ENCODE measurements at regions not wholly inside any gene's neighbourhood (a gene's known extent, or its start where the extent isn't known, plus 50 kb on each side); places are given as distances from the start of the nearest gene placed in this dataset.

DNA sequence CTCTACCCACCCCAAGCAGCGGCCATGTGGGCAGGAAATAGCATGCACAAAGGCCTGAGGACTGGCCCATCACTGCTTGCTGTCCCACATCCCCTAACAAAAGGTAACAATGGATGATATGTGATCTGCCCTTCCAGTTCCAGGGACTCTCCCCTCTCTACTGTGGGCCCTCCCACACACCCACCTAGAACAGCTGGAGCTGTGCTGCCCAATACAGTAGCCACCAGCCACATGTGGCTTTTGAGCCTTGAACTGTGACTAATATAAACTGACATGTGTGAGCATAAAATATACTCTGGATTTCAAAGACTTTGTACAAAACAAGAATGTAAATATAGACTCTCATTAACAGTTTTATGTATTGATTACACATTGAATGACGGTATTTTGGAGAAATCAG is 78.1 kb downstream of the C5orf15 start:
- no peak overlapping the region for H3K4me3 Mint-ChIP-seq
- H3K9me3 Mint-ChIP-seq: no peaks in the 10 kb centered on the region
- DNase-seq: no peak
- no peak overlapping the region for H3K27ac Mint-ChIP-seq
- no peaks in the 10 kb centered on the region for H3K36me3 Mint-ChIP-seq (ENCODE audit: low read depth)
- H3K27me3 Mint-ChIP-seq: no peaks in the 10 kb centered on the region
- H3K4me1 Mint-ChIP-seq (ENCODE audit: low read depth): no peaks in the 10 kb centered on the region

DNA sequence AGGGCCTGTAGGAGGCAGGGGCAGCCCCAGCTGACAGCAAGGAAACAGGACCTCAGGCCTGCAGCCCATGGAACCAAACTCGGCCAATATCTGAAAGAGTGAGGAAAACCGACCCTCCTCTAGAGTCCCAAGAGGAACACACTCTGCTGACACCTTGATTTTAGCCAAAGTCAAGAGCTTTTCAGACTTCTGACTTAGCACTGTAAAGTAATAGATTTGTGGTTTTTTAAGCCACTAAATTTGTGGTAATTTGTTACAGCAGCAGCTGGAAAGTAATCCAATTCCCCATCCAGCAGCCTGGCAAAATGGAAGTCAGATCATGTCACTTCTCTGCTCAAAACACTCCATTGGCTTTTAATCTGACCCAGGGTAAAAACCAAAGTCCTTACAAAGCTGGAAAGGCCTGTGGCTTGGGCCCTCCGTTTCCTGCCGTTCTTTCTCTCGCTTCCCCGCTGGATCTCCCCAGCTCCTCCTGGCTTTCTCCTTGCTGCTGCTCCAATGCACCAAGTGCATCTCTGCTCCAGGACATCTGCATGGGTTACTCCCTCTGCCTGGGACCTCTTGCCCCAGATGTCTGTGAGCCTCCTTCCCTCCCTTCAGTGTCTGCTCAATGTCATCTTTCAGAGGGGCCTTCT is 79.0 kb downstream of the C5orf15 start:
- H3K27ac Mint-ChIP-seq: no peak overlapping the region
- no peak overlapping the region for H3K4me3 Mint-ChIP-seq
- H3K27me3 Mint-ChIP-seq: peaks cover under 1% of the 10 kb centered on the region
- no peaks in the 10 kb centered on the region for H3K9me3 Mint-ChIP-seq
- no peaks in the 10 kb centered on the region for H3K4me1 Mint-ChIP-seq (ENCODE audit: low read depth)
- H3K36me3 Mint-ChIP-seq (ENCODE audit: low read depth): no peaks in the 10 kb centered on the region
- DNase-seq: no peak

DNA sequence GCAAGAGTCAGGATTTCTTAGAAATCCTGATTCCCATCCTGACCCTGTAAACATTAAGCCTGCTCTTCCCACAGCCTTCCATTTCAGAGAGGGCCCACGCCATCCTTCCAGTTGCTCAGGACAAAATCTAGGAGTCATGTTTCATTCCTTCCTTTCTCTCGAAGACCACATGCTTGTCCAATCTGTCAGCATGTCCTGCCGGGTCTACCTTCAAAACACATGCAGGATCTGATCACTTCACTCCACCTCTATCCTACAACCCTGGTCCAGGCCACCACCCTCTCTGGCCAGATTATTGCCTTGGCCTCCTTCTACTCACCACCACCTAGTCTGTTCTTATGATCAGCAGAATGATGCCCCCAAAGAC is 79.8 kb downstream of the C5orf15 start:
- Mint-ChIP-seq H3K4me1 (ENCODE audit: low read depth) (no peaks in the 10 kb centered on the region), H3K9me3 (no peaks in the 10 kb centered on the region), H3K4me3 (no peak overlapping the region), H3K36me3 (ENCODE audit: low read depth) (no peaks in the 10 kb centered on the region), H3K27ac (no peak overlapping the region), H3K27me3 (peaks cover 2% of the 10 kb centered on the region)
- DNase-seq: no peak

DNA sequence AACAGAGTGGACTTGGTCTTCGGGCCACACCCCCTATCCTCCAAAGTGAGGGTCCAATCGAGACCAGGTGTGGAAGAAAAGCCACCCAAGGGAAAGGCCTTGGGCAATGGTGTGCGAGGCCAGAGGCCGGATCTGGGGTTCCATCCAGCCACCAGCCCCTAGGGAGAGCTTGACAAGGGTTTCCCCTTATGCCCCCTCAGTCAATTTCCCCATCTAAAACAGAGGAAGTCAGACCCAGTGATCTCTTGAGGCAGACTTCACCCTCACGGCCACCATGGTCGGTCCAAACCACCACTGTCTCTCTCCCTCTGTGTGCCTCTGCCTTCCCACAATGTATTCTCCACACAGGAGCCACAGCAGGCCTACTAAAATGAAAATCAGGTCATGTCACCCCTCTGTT is 82.9 kb downstream of the C5orf15 start:
- Mint-ChIP-seq H3K27me3 (peaks cover 11% of the 10 kb centered on the region), H3K27ac (no peak overlapping the region), H3K4me3 (no peak overlapping the region), H3K4me1 (ENCODE audit: low read depth) (no peaks in the 10 kb centered on the region), H3K36me3 (ENCODE audit: low read depth) (no peaks in the 10 kb centered on the region), H3K9me3 (no peaks in the 10 kb centered on the region)
- DNase-seq: no peak

DNA sequence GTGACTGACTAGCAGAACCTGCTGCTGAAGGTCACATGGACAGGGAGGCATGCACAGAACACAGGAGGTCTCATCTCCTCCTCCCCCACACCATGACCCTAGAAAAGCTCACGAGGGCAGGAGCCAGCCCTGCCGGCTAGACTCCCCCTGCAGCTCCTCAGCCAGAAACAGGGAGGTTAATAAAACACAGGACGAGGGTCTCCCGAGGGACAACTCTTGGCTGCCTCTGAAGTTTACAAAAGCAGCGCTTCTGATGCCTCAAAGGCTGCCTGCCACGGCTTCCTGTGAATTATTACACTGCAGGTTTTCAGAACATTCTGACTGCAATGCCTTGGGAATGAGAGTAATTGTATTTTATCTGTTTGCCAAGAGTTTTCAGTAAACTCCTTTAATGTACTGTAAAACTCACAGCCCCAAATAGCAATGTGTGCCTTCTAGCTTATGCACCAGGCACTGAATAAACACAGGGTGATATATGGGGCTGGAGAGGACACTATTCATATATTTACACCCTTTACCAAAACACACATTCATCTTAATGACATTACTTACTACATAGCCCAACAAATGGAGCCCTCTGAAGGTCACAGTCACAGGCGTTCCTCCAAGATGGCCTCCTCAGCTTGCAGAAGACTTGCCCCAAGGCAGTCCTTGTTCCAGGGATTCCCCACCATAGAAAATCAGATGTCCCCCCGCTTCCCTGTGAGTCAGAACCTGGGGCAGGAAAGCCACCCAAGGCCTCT is 83.7 kb downstream of the C5orf15 start:
- Mint-ChIP-seq H3K4me1 (ENCODE audit: low read depth) (no peaks in the 10 kb centered on the region), H3K36me3 (ENCODE audit: low read depth) (no peaks in the 10 kb centered on the region), H3K4me3 (no peak overlapping the region), H3K9me3 (no peaks in the 10 kb centered on the region), H3K27ac (no peak overlapping the region), H3K27me3 (peaks cover 11% of the 10 kb centered on the region)
- no peak for DNase-seq

DNA sequence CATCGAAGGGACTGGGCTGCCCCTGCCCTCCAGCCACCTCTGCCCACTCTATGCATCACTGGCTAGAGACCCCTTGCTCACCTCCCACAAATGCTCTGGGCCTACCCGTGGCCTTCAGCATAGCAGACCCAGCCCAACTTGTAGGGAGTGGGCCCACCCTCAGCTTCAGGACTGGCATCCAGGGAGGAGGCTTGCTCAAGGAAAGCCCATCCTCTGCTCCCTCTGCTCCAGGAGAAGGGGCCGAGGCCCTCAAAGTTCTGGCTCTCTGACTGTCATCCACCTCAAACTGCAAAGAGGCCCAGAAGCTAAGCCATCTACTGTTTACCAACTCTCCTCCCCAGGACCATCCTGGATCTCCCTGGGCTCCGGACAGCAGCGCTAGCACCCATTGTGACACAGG is 84.5 kb downstream of the C5orf15 start:
- Mint-ChIP-seq H3K27ac (no peak overlapping the region), H3K27me3 (peaks cover 11% of the 10 kb centered on the region)

DNA sequence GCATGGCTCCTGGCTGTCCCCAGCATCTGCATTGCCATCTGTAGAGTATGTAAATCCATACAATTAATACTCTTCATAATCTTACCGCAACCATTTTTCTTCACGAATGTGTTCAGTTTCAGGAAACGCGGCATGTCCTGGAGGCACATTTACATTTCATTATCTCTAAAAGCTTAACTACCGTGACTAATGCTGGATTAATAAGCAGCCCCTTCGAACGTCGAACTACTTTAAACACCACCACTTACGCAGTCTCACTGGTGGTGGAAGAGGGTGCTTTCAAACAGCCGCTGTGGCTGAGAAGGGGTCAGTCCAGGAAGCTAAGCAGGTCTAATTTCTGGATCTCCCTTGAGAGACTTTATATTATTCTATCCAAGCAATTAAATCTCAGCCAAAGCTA is 85.6 kb downstream of the C5orf15 start:
- Mint-ChIP-seq H3K4me3 (no peak overlapping the region), H3K4me1 (ENCODE audit: low read depth) (peaks cover 2% of the 10 kb centered on the region), H3K27ac (no peak overlapping the region), H3K9me3 (no peaks in the 10 kb centered on the region), H3K36me3 (ENCODE audit: low read depth) (no peaks in the 10 kb centered on the region), H3K27me3 (peaks cover 11% of the 10 kb centered on the region)
- DNase-seq: no peak

More for the DNA sequence above, 84.5 kb downstream of the C5orf15 start:
- Mint-ChIP-seq H3K36me3 (ENCODE audit: low read depth) (no peaks in the 10 kb centered on the region), H3K4me3 (no peak overlapping the region), H3K9me3 (no peaks in the 10 kb centered on the region), H3K4me1 (ENCODE audit: low read depth) (no peaks in the 10 kb centered on the region)
- DNase-seq: no peak

DNA sequence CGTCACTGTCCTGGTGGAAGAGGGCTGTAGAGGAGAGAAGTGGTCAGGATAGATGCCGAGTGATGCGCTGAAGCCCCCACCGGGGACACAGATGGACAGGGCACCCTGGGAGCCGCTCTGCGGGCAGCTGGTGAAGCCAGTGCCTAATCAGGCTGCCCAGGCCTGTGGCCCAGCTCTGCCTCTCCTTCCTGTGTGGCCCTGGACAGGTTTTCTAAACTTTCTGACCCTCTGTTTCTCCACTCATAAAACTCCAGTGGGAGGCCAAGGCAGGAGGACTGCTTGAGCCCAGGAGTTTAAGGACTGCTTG is 86.1 kb downstream of the C5orf15 start:
- no peaks in the 10 kb centered on the region for H3K9me3 Mint-ChIP-seq

DNA sequence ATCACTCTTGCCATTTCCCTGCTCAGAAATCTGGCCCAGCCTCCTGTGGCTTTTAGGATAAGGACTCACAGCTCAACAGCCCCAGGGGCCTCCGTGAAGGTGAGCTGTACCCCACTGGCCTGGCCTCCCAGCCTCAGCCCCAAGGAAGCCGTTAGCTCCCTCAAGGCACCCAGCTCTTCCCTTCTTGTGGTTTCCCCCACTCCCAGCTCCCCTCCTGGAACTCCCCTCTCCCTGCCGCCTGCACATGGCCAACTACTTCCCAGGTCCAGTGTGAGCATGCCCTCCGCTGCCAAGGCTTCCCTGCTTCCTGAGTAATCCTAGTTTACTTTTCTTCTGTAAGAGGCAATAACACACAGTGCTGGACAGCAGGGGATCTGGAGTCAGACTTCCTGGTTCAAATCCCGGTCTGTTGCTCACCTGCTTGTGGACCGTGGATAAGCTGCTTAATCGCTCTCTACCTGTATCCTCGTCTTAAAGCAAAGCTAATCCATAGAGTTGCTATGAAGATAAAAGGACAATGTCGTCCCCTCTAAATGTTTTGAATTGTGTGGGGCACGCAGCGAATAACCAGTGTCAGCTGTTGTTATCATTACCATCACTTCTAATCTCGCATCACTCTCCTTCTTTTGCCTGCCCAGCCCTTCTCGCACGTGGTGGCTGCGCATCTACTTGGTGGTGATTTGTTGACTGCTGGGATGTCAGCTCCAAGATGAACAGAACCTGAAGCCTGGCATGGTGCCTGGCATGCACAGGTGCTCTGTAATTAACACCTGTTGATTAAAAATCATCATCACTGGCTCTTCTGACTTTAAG is 86.6 kb downstream of the C5orf15 start:
- peaks cover 11% of the 10 kb centered on the region for H3K27me3 Mint-ChIP-seq

More for the DNA sequence above, 86.1 kb downstream of the C5orf15 start:
- no peaks in the 10 kb centered on the region for H3K36me3 Mint-ChIP-seq (ENCODE audit: low read depth)
- H3K27ac Mint-ChIP-seq: no peak overlapping the region
- no peak overlapping the region for H3K4me3 Mint-ChIP-seq
- H3K4me1 Mint-ChIP-seq (ENCODE audit: low read depth): peaks cover 2% of the 10 kb centered on the region
- no peak for DNase-seq
- peaks cover 11% of the 10 kb centered on the region for H3K27me3 Mint-ChIP-seq

DNA sequence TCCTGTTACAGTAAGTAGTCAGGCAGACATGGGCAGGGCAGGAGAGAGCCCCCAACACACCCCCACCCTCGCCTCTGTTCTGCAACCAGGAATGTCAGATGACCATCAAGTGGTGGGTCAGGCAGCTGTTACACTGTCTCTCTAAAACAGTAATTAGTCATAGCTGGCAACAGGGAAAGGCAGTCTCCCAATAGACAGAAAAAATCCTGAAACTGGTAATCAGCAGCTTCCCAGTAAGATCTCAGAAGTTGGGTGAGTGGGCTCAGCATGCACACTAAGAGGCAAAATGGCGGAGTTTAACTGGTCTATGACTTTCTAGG is 90.2 kb downstream of the C5orf15 start:
- Mint-ChIP-seq H3K27me3 (peaks cover 9% of the 10 kb centered on the region), H3K36me3 (ENCODE audit: low read depth) (no peaks in the 10 kb centered on the region), H3K4me1 (ENCODE audit: low read depth) (peaks cover 33% of the 10 kb centered on the region), H3K4me3 (no peak overlapping the region), H3K27ac (no peak overlapping the region), H3K9me3 (peaks cover 8% of the 10 kb centered on the region)
- DNase-seq: no peak

More for the DNA sequence above, 86.6 kb downstream of the C5orf15 start:
- peaks cover 2% of the 10 kb centered on the region for H3K4me1 Mint-ChIP-seq (ENCODE audit: low read depth)
- H3K4me3 Mint-ChIP-seq: no peak overlapping the region
- no peaks in the 10 kb centered on the region for H3K36me3 Mint-ChIP-seq (ENCODE audit: low read depth)
- no peak overlapping the region for H3K27ac Mint-ChIP-seq
- no peak for DNase-seq
- H3K9me3 Mint-ChIP-seq: no peaks in the 10 kb centered on the region

DNA sequence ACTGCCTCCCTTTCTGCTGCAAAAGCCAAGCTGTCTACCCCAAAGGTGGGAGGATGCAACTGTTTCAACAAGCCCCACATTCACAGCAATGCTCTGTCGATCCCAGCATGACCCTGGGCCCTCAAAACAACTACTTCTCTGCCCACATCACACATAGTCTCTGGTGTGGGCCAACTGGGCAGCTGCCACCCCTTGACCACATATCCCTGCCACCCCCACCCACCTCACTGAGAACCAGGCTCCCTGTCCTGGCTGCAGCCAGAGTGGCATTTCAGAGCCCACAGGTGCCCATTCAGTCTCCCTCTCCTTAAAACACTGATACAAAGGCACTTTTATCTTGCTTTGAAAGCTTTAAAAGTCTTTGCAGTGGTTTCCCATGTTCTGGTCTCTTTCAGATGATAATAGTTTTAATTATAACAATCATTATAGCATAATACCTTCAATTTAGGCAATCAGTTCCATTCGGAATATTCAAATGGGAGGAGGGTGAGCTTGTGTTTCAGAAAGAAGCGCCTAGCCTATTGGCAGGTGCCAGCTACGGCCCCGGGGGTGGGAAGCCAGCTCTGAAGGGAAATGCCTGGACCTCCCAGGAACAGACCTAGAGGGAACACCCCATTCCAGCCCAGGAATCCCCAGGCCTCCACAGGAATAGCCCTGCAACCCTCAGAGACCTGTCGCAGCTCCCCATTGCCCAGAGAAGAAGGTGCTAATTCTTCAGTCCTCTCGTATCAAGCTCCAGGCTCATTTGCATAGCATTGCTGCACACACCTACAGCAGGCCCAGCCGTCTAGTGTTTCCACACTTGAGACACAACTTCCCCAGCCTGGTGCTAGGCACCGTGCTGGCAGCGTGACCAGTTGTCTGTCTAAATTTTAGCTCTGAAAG is 90.8 kb downstream of the C5orf15 start:
- Mint-ChIP-seq H3K9me3 (peaks cover 8% of the 10 kb centered on the region), H3K36me3 (ENCODE audit: low read depth) (no peaks in the 10 kb centered on the region), H3K4me1 (ENCODE audit: low read depth) (peaks cover 39% of the 10 kb centered on the region), H3K4me3 (no peak overlapping the region), H3K27me3 (peaks cover 9% of the 10 kb centered on the region), H3K27ac (no peak overlapping the region)
- DNase-seq: no peak

DNA sequence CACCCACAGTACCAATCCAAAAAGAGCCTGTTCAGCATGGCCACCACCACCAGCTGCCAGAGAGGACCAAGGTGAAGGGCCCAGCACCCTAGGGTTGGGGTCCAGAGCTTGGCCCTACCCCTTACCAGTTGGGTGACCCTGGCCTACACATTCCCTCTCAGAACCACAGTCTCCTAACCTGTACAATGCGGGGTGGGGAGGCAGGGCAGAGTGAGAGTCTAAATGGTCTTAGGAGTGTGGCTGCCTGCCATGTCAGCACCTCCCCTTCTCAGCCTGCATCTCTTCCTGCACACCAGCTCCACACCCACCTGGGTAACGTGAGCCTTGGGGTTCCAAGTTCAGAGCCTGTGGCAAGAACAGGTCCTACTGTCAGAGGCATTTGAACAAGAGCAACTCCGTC is 92.2 kb downstream of the C5orf15 start:
- no peak for DNase-seq
- peaks cover 44% of the 10 kb centered on the region for H3K4me1 Mint-ChIP-seq (ENCODE audit: low read depth)
- no peak overlapping the region for H3K27ac Mint-ChIP-seq
- peaks cover 3% of the 10 kb centered on the region for H3K27me3 Mint-ChIP-seq
- H3K4me3 Mint-ChIP-seq: no peak overlapping the region
- H3K9me3 Mint-ChIP-seq: peaks cover 8% of the 10 kb centered on the region
- no peaks in the 10 kb centered on the region for H3K36me3 Mint-ChIP-seq (ENCODE audit: low read depth)

DNA sequence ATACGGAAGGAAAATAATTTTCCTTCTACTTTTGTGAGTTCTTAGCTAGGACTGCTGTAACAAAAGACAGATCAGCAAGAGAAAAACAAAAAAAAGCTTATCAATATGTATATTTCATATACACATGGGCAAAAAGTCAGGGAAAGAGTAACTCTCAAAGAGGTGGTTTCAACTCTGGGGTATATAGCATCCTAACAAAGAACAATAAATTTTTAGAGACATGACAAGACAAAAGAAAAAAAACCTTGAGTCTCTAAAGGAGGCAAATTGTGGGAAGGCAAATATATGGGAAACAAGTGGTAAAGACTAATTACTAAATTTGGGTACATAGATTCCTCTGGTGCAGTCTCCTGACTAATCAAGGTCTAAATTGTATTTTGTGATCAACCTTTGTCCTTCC is 93.2 kb downstream of the C5orf15 start:
- DNase-seq: no peak
- Mint-ChIP-seq H3K36me3 (ENCODE audit: low read depth) (no peaks in the 10 kb centered on the region), H3K9me3 (peaks cover 8% of the 10 kb centered on the region), H3K4me3 (no peak overlapping the region), H3K27ac (peak overlapping the region; percentile 95), H3K27me3 (no peaks in the 10 kb centered on the region), H3K4me1 (ENCODE audit: low read depth) (peaks cover 49% of the 10 kb centered on the region)

DNA sequence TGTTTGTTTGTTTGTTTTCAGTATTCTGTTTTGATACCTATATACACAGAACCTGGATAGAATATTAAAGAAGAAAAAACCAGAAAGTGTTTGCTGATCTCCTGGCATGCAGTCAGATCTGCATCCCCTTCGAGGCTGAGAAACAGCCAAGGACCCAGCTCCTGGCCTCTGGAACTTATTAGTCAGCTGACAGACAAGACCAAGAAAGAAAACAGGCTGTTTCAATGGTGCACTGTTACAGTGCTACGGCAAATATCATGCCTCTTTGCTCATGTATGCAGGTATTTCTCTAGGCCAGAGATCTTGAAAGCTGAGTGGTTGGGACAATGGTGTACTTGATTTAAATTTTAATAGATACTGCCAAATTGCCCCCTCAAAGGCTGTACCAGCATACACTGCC is 95.0 kb downstream of the C5orf15 start:
- Mint-ChIP-seq H3K36me3 (ENCODE audit: low read depth) (no peaks in the 10 kb centered on the region), H3K4me3 (no peak overlapping the region), H3K9me3 (peaks cover 8% of the 10 kb centered on the region), H3K27me3 (peaks cover 6% of the 10 kb centered on the region), H3K27ac (peak overlapping the region; percentile 95), H3K4me1 (ENCODE audit: low read depth) (peaks cover 58% of the 10 kb centered on the region)
- DNase-seq: peak; percentile 30
